ENCODE measurements at regions not wholly inside any gene's neighbourhood (a gene's known extent, or its start where the extent isn't known, plus 50 kb on each side); places are given as distances from the start of the nearest gene placed in this dataset.

DNA sequence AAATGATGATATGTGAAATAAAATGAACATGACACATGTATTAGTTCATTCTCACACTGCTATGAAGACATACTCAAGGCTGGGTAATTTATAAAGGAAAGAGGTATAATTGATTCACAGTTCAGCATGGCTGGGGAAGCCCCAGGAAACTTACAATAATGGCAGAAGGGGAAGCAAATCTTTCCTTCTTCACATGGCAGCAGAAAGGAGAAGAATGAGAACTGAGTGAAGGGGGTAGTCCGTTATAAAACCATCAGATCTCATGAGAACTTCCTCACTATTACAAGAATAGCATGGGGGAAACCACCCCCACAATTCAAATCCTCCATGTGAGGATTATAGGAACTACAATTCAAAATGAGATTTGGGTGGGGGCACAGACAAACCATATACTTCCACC, 243.9 kb upstream of the GYPA start:
- TF ChIP-seq, protein P1, sequence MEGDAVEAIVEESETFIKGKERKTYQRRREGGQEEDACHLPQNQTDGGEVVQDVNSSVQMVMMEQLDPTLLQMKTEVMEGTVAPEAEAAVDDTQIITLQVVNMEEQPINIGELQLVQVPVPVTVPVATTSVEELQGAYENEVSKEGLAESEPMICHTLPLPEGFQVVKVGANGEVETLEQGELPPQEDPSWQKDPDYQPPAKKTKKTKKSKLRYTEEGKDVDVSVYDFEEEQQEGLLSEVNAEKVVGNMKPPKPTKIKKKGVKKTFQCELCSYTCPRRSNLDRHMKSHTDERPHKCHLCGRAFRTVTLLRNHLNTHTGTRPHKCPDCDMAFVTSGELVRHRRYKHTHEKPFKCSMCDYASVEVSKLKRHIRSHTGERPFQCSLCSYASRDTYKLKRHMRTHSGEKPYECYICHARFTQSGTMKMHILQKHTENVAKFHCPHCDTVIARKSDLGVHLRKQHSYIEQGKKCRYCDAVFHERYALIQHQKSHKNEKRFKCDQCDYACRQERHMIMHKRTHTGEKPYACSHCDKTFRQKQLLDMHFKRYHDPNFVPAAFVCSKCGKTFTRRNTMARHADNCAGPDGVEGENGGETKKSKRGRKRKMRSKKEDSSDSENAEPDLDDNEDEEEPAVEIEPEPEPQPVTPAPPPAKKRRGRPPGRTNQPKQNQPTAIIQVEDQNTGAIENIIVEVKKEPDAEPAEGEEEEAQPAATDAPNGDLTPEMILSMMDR (IDR thresholded peaks at IDR 0.05): no peak
- TF ChIP-seq POLR2A (IDR thresholded peaks at IDR 0.05): no peak
- TF ChIP-seq EP300 (IDR thresholded peaks at IDR 0.05): no peak

All from ovary (tissue), 3 donors.